ENCODE measurements at regions not wholly inside any gene's neighbourhood (a gene's known extent, or its start where the extent isn't known, plus 50 kb on each side); places are given as distances from the start of the nearest gene placed in this dataset.

GRCh38 chr1:224061436-224061835 is 52.5 kb upstream of the FBXO28 start:
- WGBS (ENCODE audit: insufficient coverage): no CpG with 5 or more reads among the region's 2 CpGs
- POLR2A ChIA-PET: no interaction called here
- no peak for DNase-seq
- no peaks in the 10 kb centered on the region for H3K9me3 ChIP-seq
- no peak overlapping the region for H3K27ac ChIP-seq (ENCODE audit: low read length)
- no peaks in the 10 kb centered on the region for H3K4me1 ChIP-seq (ENCODE audit: control insufficient read depth in 1 of 2, extremely low read depth in 1 of 2, insufficient read depth in 2 of 2, low read length in 2 of 2)
- H3K27me3 ChIP-seq (replicated peaks in 1 of 2; ENCODE audit: control insufficient read depth in 2 of 2, extremely low read depth in 1 of 2, insufficient read depth in 2 of 2, low read length in 1 of 2): no peaks in the 10 kb centered on the region
- CTCF ChIA-PET: no interaction called here
- Mint-ChIP-seq H3K27me3 (peaks cover 2 to 4% of the 10 kb centered on the region in 2 donors), H3K36me3 (no peaks in the 10 kb centered on the region), H3K27ac (no peak overlapping the region), H3K4me3 (no peak overlapping the region), H3K9me3 (no peaks in the 10 kb centered on the region), H3K4me1 (peaks cover 5 to 9% (median 7%) of the 10 kb centered on the region in 3 donors)
- no peak overlapping the region for H3K4me3 ChIP-seq (ENCODE audit: control insufficient read depth in 1 of 2, extremely low read depth in 1 of 2, low read length in 1 of 2)
- H3K36me3 ChIP-seq (ENCODE audit: control insufficient read depth in 2 of 2, extremely low read depth in 1 of 2, insufficient read depth in 1 of 2, low read length in 1 of 2): no peaks in the 10 kb centered on the region
- no peak for ATAC-seq (replicated peaks in 1 of 4)

GRCh38 chr1:224059897-224060427 is 53.9 kb upstream of the FBXO28 start:
- Mint-ChIP-seq H3K27me3 (peaks cover 2 to 4% of the 10 kb centered on the region in 2 donors), H3K4me3 (no peak overlapping the region), H3K9me3 (no peaks in the 10 kb centered on the region), H3K4me1 (peaks cover 0 to 2% (median 1%) of the 10 kb centered on the region in 3 donors), H3K27ac (no peak overlapping the region), H3K36me3 (no peaks in the 10 kb centered on the region)
- Histone ChIP-seq H3K4me3 (ENCODE audit: control insufficient read depth in 1 of 2, extremely low read depth in 1 of 2, low read length in 1 of 2) (no peak overlapping the region), H3K4me1 (ENCODE audit: control insufficient read depth in 1 of 2, extremely low read depth in 1 of 2, insufficient read depth in 2 of 2, low read length in 2 of 2) (no peaks in the 10 kb centered on the region), H3K9me3 (no peaks in the 10 kb centered on the region), H3K27me3 (replicated peaks in 1 of 2; ENCODE audit: control insufficient read depth in 2 of 2, extremely low read depth in 1 of 2, insufficient read depth in 2 of 2, low read length in 1 of 2) (peaks cover 0 to 4% of the 10 kb centered on the region in 2 experiments), H3K36me3 (ENCODE audit: control insufficient read depth in 2 of 2, extremely low read depth in 1 of 2, insufficient read depth in 1 of 2, low read length in 1 of 2) (no peaks in the 10 kb centered on the region), H3K27ac (ENCODE audit: low read length) (no peak overlapping the region)
- ATAC-seq (replicated peaks in 1 of 4): no peak
- ChIA-PET CTCF (no interaction called here), POLR2A (no interaction called here)
- 100% methylated on average over 1 of the region's 6 CpGs for WGBS (ENCODE audit: insufficient coverage)
- no peak for DNase-seq

GRCh38 chr1:224058303-224058702 is 55.6 kb upstream of the FBXO28 start:
- no peak for DNase-seq
- Histone ChIP-seq H3K36me3 (ENCODE audit: control insufficient read depth in 2 of 2, extremely low read depth in 1 of 2, insufficient read depth in 1 of 2, low read length in 1 of 2) (no peaks in the 10 kb centered on the region), H3K27ac (ENCODE audit: low read length) (no peak overlapping the region), H3K4me3 (ENCODE audit: control insufficient read depth in 1 of 2, extremely low read depth in 1 of 2, low read length in 1 of 2) (no peak overlapping the region), H3K4me1 (ENCODE audit: control insufficient read depth in 1 of 2, extremely low read depth in 1 of 2, insufficient read depth in 2 of 2, low read length in 2 of 2) (no peaks in the 10 kb centered on the region), H3K9me3 (no peaks in the 10 kb centered on the region), H3K27me3 (replicated peaks in 1 of 2; ENCODE audit: control insufficient read depth in 2 of 2, extremely low read depth in 1 of 2, insufficient read depth in 2 of 2, low read length in 1 of 2) (peaks cover 0 to 4% of the 10 kb centered on the region in 2 experiments)
- 100% methylated on average over 1 of the region's 5 CpGs for WGBS (ENCODE audit: insufficient coverage)
- ChIA-PET POLR2A (no interaction called here), CTCF (no interaction called here)
- Mint-ChIP-seq H3K27ac (no peak overlapping the region), H3K9me3 (no peaks in the 10 kb centered on the region), H3K27me3 (peaks cover 2 to 5% of the 10 kb centered on the region in 2 donors), H3K4me1 (no peaks in the 10 kb centered on the region), H3K4me3 (no peak overlapping the region), H3K36me3 (no peaks in the 10 kb centered on the region)
- no peak for ATAC-seq (replicated peaks in 1 of 4)

DNA sequence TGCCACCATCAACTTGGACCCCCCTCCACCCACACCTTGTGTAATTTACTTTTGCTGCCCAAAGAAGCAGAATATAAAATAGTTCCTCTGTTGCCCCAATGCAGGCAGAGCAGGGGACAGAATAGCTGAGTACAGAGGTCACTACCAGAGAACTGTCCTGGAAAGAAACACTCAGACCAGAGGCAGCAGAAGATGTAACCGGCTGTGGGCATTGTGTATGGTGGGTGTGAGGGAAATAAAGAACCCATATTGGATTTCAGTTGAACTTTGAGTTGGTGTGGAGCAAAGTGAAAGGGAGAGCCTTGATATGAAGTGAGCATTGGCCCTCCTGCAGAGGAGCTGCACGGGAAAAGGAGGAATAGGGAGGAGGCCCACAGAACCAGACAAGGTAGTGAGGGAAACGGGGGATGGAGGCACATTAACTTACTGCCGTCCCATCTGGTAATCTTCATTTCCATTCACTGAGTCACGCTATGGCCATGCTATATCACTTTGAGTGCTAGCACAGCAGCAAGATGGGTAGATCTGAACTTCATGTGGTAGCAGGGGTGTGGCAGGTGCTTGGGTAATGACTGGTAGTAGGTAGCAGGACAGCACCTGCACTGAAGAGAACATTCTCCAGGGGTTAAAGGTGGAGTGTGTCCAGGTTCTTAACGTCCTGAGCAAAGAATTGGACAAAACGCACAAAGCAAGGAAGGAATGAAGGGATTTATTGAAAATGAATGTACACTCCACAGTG is 56.3 kb upstream of the FBXO28 start:
- no peak for DNase-seq
- no peak overlapping the region for H3K27ac Mint-ChIP-seq
- H3K36me3 Mint-ChIP-seq: no peaks in the 10 kb centered on the region
- no peaks in the 10 kb centered on the region for H3K9me3 Mint-ChIP-seq
- no peak overlapping the region for H3K4me3 Mint-ChIP-seq
- peaks cover 2 to 11% of the 10 kb centered on the region in 2 donors for H3K27me3 Mint-ChIP-seq
- ChIA-PET POLR2A (no interaction called here), CTCF (no interaction called here)
- H3K4me1 Mint-ChIP-seq: no peaks in the 10 kb centered on the region
- no peak for ATAC-seq (replicated peaks in 1 of 4)
- H3K27me3 ChIP-seq (replicated peaks in 1 of 2; ENCODE audit: control insufficient read depth in 2 of 2, extremely low read depth in 1 of 2, insufficient read depth in 2 of 2, low read length in 1 of 2): peaks cover 0 to 4% of the 10 kb centered on the region in 2 experiments
- WGBS (ENCODE audit: insufficient coverage): 86% methylated on average over 2 of the region's 7 CpGs
- no peaks in the 10 kb centered on the region for H3K9me3 ChIP-seq
- H3K4me3 ChIP-seq (ENCODE audit: control insufficient read depth in 1 of 2, extremely low read depth in 1 of 2, low read length in 1 of 2): no peak overlapping the region
- no peak overlapping the region for H3K27ac ChIP-seq (ENCODE audit: low read length)
- H3K4me1 ChIP-seq (ENCODE audit: control insufficient read depth in 1 of 2, extremely low read depth in 1 of 2, insufficient read depth in 2 of 2, low read length in 2 of 2): no peaks in the 10 kb centered on the region
- H3K36me3 ChIP-seq (ENCODE audit: control insufficient read depth in 2 of 2, extremely low read depth in 1 of 2, insufficient read depth in 1 of 2, low read length in 1 of 2): no peaks in the 10 kb centered on the region

GRCh38 chr1:224054611-224055010 is 59.3 kb upstream of the FBXO28 start:
- H3K36me3 ChIP-seq (ENCODE audit: control insufficient read depth in 2 of 2, extremely low read depth in 1 of 2, insufficient read depth in 1 of 2, low read length in 1 of 2): no peaks in the 10 kb centered on the region
- no peak overlapping the region for H3K27ac ChIP-seq (ENCODE audit: low read length)
- 88% methylated on average over 2 of the region's 3 CpGs for WGBS (ENCODE audit: insufficient coverage)
- H3K27ac Mint-ChIP-seq: no peak overlapping the region
- DNase-seq (no peak), ATAC-seq (replicated peaks in 1 of 4) (no peak)
- H3K9me3 Mint-ChIP-seq: no peaks in the 10 kb centered on the region
- peaks cover 8 to 11% of the 10 kb centered on the region in 2 donors for H3K27me3 Mint-ChIP-seq
- H3K36me3 Mint-ChIP-seq: no peaks in the 10 kb centered on the region
- ChIA-PET CTCF (no interaction called here), POLR2A (no interaction called here)
- peaks cover 0 to 3% (median 2%) of the 10 kb centered on the region in 3 donors for H3K4me1 Mint-ChIP-seq
- peaks cover 0 to 2% of the 10 kb centered on the region in 2 experiments for H3K4me1 ChIP-seq (ENCODE audit: control insufficient read depth in 1 of 2, extremely low read depth in 1 of 2, insufficient read depth in 2 of 2, low read length in 2 of 2)
- H3K4me3 Mint-ChIP-seq: no peak overlapping the region
- no peak overlapping the region for H3K4me3 ChIP-seq (ENCODE audit: control insufficient read depth in 1 of 2, extremely low read depth in 1 of 2, low read length in 1 of 2)
- H3K9me3 ChIP-seq: no peaks in the 10 kb centered on the region
- H3K27me3 ChIP-seq (replicated peaks in 1 of 2; ENCODE audit: control insufficient read depth in 2 of 2, extremely low read depth in 1 of 2, insufficient read depth in 2 of 2, low read length in 1 of 2): peaks cover 0 to 7% of the 10 kb centered on the region in 2 experiments

DNA sequence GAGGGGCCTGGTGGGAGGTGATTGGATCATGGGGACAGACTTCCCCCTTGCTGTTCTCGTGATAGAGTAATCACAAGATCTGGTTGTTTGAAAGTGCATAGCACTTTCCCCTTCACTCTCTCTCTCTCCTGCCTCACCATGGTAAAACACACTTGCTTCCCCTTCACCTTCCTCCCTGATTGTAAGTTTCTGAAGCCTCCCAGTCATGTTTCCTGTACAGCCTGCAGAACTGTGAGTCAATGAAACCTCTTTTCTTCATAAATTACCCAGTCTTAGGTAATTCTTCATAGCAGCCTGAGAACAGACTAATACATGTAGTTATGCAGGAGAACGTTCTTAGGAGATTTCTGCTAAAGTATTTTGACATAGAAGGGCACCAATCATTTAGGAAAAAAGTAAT is 59.9 kb upstream of the FBXO28 start:
- peaks cover 0 to 3% (median 2%) of the 10 kb centered on the region in 3 donors for H3K4me1 Mint-ChIP-seq
- H3K36me3 Mint-ChIP-seq: no peaks in the 10 kb centered on the region
- no peak for ATAC-seq (replicated peaks in 1 of 4)
- no peak overlapping the region for H3K27ac Mint-ChIP-seq
- H3K4me3 ChIP-seq (ENCODE audit: control insufficient read depth in 1 of 2, extremely low read depth in 1 of 2, low read length in 1 of 2): no peak overlapping the region
- no peaks in the 10 kb centered on the region for H3K36me3 ChIP-seq (ENCODE audit: control insufficient read depth in 2 of 2, extremely low read depth in 1 of 2, insufficient read depth in 1 of 2, low read length in 1 of 2)
- no peaks in the 10 kb centered on the region for H3K9me3 ChIP-seq
- H3K9me3 Mint-ChIP-seq: no peaks in the 10 kb centered on the region
- peaks cover 0 to 2% of the 10 kb centered on the region in 2 experiments for H3K4me1 ChIP-seq (ENCODE audit: control insufficient read depth in 1 of 2, extremely low read depth in 1 of 2, insufficient read depth in 2 of 2, low read length in 2 of 2)
- no peak overlapping the region for H3K4me3 Mint-ChIP-seq
- DNase-seq: no peak
- peaks cover 0 to 7% of the 10 kb centered on the region in 2 experiments for H3K27me3 ChIP-seq (replicated peaks in 1 of 2; ENCODE audit: control insufficient read depth in 2 of 2, extremely low read depth in 1 of 2, insufficient read depth in 2 of 2, low read length in 1 of 2)
- CTCF ChIA-PET: no interaction called here
- POLR2A ChIA-PET: no interaction called here
- H3K27me3 Mint-ChIP-seq: peaks cover 8 to 11% of the 10 kb centered on the region in 2 donors
- 25% methylated on average over 1 of the region's 2 CpGs for WGBS (ENCODE audit: insufficient coverage)
- H3K27ac ChIP-seq (ENCODE audit: low read length): no peak overlapping the region
